ENCODE measurements at regions not wholly inside any gene's neighbourhood (a gene's known extent, or its start where the extent isn't known, plus 50 kb on each side); places are given as distances from the start of the nearest gene placed in this dataset.

GRCh38 chrX:99572711-99573110, 837.4 kb downstream of the PCDH19 start:
- Histone ChIP-seq H3K4me3 (ENCODE audit: low read length) (no peak overlapping the region), H3K9ac (ENCODE audit: low read depth, low read length) (no peak overlapping the region), H3K27me3 (ENCODE audit: insufficient read depth, low read length) (no peaks in the 10 kb centered on the region), H3K36me3 (ENCODE audit: insufficient read depth, low read length) (no peaks in the 10 kb centered on the region), H3K9me3 (ENCODE audit: insufficient read depth, low read depth, low read length) (peaks cover 30% of the 10 kb centered on the region), H3K4me1 (ENCODE audit: insufficient read depth, low read length) (no peaks in the 10 kb centered on the region), H3K27ac (ENCODE audit: low read depth, low read length) (no peak overlapping the region)

GRCh38 chrX:99549381-99549780, 860.7 kb downstream of the PCDH19 start:
- no peaks in the 10 kb centered on the region for H3K36me3 ChIP-seq (ENCODE audit: insufficient read depth, low read length)
- no peaks in the 10 kb centered on the region for H3K4me1 ChIP-seq (ENCODE audit: insufficient read depth, low read length)
- H3K27ac ChIP-seq (ENCODE audit: low read depth, low read length): no peak overlapping the region
- no peak overlapping the region for H3K9ac ChIP-seq (ENCODE audit: low read depth, low read length)
- no peaks in the 10 kb centered on the region for H3K9me3 ChIP-seq (ENCODE audit: insufficient read depth, low read depth, low read length)
- 96% methylated on average over 4 of the region's 5 CpGs for WGBS
- H3K4me3 ChIP-seq (ENCODE audit: low read length): no peak overlapping the region
- no peaks in the 10 kb centered on the region for H3K27me3 ChIP-seq (ENCODE audit: insufficient read depth, low read length)

- no peaks in the 10 kb centered on the region for H3K36me3 ChIP-seq (ENCODE audit: insufficient read depth, low read length)
- no peak overlapping the region for H3K4me3 ChIP-seq (ENCODE audit: low read length)
- H3K27me3 ChIP-seq (ENCODE audit: insufficient read depth, low read length): no peaks in the 10 kb centered on the region
- H3K4me1 ChIP-seq (ENCODE audit: insufficient read depth, low read length): no peaks in the 10 kb centered on the region
- no peak overlapping the region for H3K27ac ChIP-seq (ENCODE audit: low read depth, low read length)
- no peak overlapping the region for H3K9ac ChIP-seq (ENCODE audit: low read depth, low read length)
- no peaks in the 10 kb centered on the region for H3K9me3 ChIP-seq (ENCODE audit: insufficient read depth, low read depth, low read length)
Measured at GRCh38 chrX:99522450-99522849, 887.6 kb downstream of the PCDH19 start.

GRCh38 chrX:99507768-99508167, 902.3 kb downstream of the PCDH19 start:
- Histone ChIP-seq H3K27ac (ENCODE audit: low read depth, low read length) (no peak overlapping the region), H3K9me3 (ENCODE audit: insufficient read depth, low read depth, low read length) (no peaks in the 10 kb centered on the region), H3K27me3 (ENCODE audit: insufficient read depth, low read length) (no peaks in the 10 kb centered on the region), H3K4me1 (ENCODE audit: insufficient read depth, low read length) (no peaks in the 10 kb centered on the region), H3K9ac (ENCODE audit: low read depth, low read length) (no peak overlapping the region), H3K4me3 (ENCODE audit: low read length) (no peak overlapping the region), H3K36me3 (ENCODE audit: insufficient read depth, low read length) (no peaks in the 10 kb centered on the region)

GRCh38 chrX:99495453-99495852, 914.6 kb downstream of the PCDH19 start:
- no peak overlapping the region for H3K9ac ChIP-seq (ENCODE audit: low read depth, low read length)
- WGBS: 100% methylated on average over 1 of the region's 2 CpGs
- H3K4me3 ChIP-seq (ENCODE audit: low read length): no peak overlapping the region
- H3K9me3 ChIP-seq (ENCODE audit: insufficient read depth, low read depth, low read length): no peaks in the 10 kb centered on the region
- H3K4me1 ChIP-seq (ENCODE audit: insufficient read depth, low read length): no peaks in the 10 kb centered on the region
- no peaks in the 10 kb centered on the region for H3K36me3 ChIP-seq (ENCODE audit: insufficient read depth, low read length)
- no peaks in the 10 kb centered on the region for H3K27me3 ChIP-seq (ENCODE audit: insufficient read depth, low read length)
- H3K27ac ChIP-seq (ENCODE audit: low read depth, low read length): no peak overlapping the region

GRCh38 chrX:99494668-99495067, 915.4 kb downstream of the PCDH19 start:
- H3K27me3 ChIP-seq (ENCODE audit: insufficient read depth, low read length): no peaks in the 10 kb centered on the region
- H3K4me3 ChIP-seq (ENCODE audit: low read length): no peak overlapping the region
- no peak overlapping the region for H3K27ac ChIP-seq (ENCODE audit: low read depth, low read length)
- no peaks in the 10 kb centered on the region for H3K9me3 ChIP-seq (ENCODE audit: insufficient read depth, low read depth, low read length)
- H3K4me1 ChIP-seq (ENCODE audit: insufficient read depth, low read length): no peaks in the 10 kb centered on the region
- H3K9ac ChIP-seq (ENCODE audit: low read depth, low read length): no peak overlapping the region
- WGBS: 100% methylated on average over 1 of the region's 2 CpGs
- H3K36me3 ChIP-seq (ENCODE audit: insufficient read depth, low read length): no peaks in the 10 kb centered on the region

GRCh38 chrX:99480728-99481127, 929.3 kb downstream of the PCDH19 start:
- H3K4me3 ChIP-seq (ENCODE audit: low read length): no peak overlapping the region
- no peak overlapping the region for H3K9ac ChIP-seq (ENCODE audit: low read depth, low read length)
- no peaks in the 10 kb centered on the region for H3K9me3 ChIP-seq (ENCODE audit: insufficient read depth, low read depth, low read length)
- no CpG with 5 or more reads among the region's 1 CpG for WGBS
- no peaks in the 10 kb centered on the region for H3K36me3 ChIP-seq (ENCODE audit: insufficient read depth, low read length)
- no peaks in the 10 kb centered on the region for H3K4me1 ChIP-seq (ENCODE audit: insufficient read depth, low read length)
- no peak overlapping the region for H3K27ac ChIP-seq (ENCODE audit: low read depth, low read length)
- H3K27me3 ChIP-seq (ENCODE audit: insufficient read depth, low read length): no peaks in the 10 kb centered on the region

GRCh38 chrX:99469439-99469838, 940.6 kb downstream of the PCDH19 start:
- WGBS: 92% methylated on average over 3 of the region's 3 CpGs

GRCh38 chrX:99468993-99469392, 941.1 kb downstream of the PCDH19 start:
- Histone ChIP-seq H3K27ac (ENCODE audit: low read depth, low read length) (no peak overlapping the region), H3K36me3 (ENCODE audit: insufficient read depth, low read length) (no peaks in the 10 kb centered on the region), H3K4me1 (ENCODE audit: insufficient read depth, low read length) (no peaks in the 10 kb centered on the region), H3K4me3 (ENCODE audit: low read length) (no peak overlapping the region), H3K27me3 (ENCODE audit: insufficient read depth, low read length) (no peaks in the 10 kb centered on the region), H3K9me3 (ENCODE audit: insufficient read depth, low read depth, low read length) (no peaks in the 10 kb centered on the region), H3K9ac (ENCODE audit: low read depth, low read length) (no peak overlapping the region)
- 94% methylated on average over 5 of the region's 5 CpGs for WGBS

More at GRCh38 chrX:99469439-99469838, 940.6 kb downstream of the PCDH19 start:
- Histone ChIP-seq H3K27me3 (ENCODE audit: insufficient read depth, low read length) (no peaks in the 10 kb centered on the region), H3K4me3 (ENCODE audit: low read length) (no peak overlapping the region), H3K27ac (ENCODE audit: low read depth, low read length) (no peak overlapping the region), H3K36me3 (ENCODE audit: insufficient read depth, low read length) (no peaks in the 10 kb centered on the region), H3K9me3 (ENCODE audit: insufficient read depth, low read depth, low read length) (no peaks in the 10 kb centered on the region), H3K4me1 (ENCODE audit: insufficient read depth, low read length) (no peaks in the 10 kb centered on the region), H3K9ac (ENCODE audit: low read depth, low read length) (no peak overlapping the region)

- H3K36me3 ChIP-seq (ENCODE audit: insufficient read depth, low read length): no peaks in the 10 kb centered on the region
- no peaks in the 10 kb centered on the region for H3K4me1 ChIP-seq (ENCODE audit: insufficient read depth, low read length)
- H3K27me3 ChIP-seq (ENCODE audit: insufficient read depth, low read length): no peaks in the 10 kb centered on the region
- no peak overlapping the region for H3K27ac ChIP-seq (ENCODE audit: low read depth, low read length)
- H3K9ac ChIP-seq (ENCODE audit: low read depth, low read length): no peak overlapping the region
- H3K9me3 ChIP-seq (ENCODE audit: insufficient read depth, low read depth, low read length): no peaks in the 10 kb centered on the region
- WGBS: 88% methylated on average over 4 of the region's 4 CpGs
- no peak overlapping the region for H3K4me3 ChIP-seq (ENCODE audit: low read length)
Measured at GRCh38 chrX:99461223-99461622, 948.9 kb downstream of the PCDH19 start.

- Histone ChIP-seq H3K4me1 (ENCODE audit: insufficient read depth, low read length) (no peaks in the 10 kb centered on the region), H3K4me3 (ENCODE audit: low read length) (no peak overlapping the region), H3K27me3 (ENCODE audit: insufficient read depth, low read length) (no peaks in the 10 kb centered on the region), H3K27ac (ENCODE audit: low read depth, low read length) (no peak overlapping the region), H3K9me3 (ENCODE audit: insufficient read depth, low read depth, low read length) (no peaks in the 10 kb centered on the region), H3K9ac (ENCODE audit: low read depth, low read length) (no peak overlapping the region), H3K36me3 (ENCODE audit: insufficient read depth, low read length) (no peaks in the 10 kb centered on the region)
- 94% methylated on average over 1 of the region's 1 CpG for WGBS
Measured at GRCh38 chrX:99445336-99445735, 964.7 kb downstream of the PCDH19 start.

GRCh38 chrX:99421796-99422195, 988.3 kb downstream of the PCDH19 start:
- Histone ChIP-seq H3K9me3 (ENCODE audit: insufficient read depth, low read depth, low read length) (no peaks in the 10 kb centered on the region), H3K4me3 (ENCODE audit: low read length) (no peak overlapping the region), H3K9ac (ENCODE audit: low read depth, low read length) (no peak overlapping the region), H3K4me1 (ENCODE audit: insufficient read depth, low read length) (no peaks in the 10 kb centered on the region), H3K36me3 (ENCODE audit: insufficient read depth, low read length) (no peaks in the 10 kb centered on the region), H3K27ac (ENCODE audit: low read depth, low read length) (no peak overlapping the region), H3K27me3 (ENCODE audit: insufficient read depth, low read length) (no peaks in the 10 kb centered on the region)
